K562 (cell line): ENCODE measurements at regions not wholly inside any gene's neighbourhood (a gene's known extent, or its start where the extent isn't known, plus 50 kb on each side); places are given as distances from the start of the nearest gene placed in this dataset.

Experiments used
- ATAC-seq: fragments of 200-7000 bp; cut with Tn5 transposase; 3 replicates; pipeline ENCODE4 v1.9.1; 2020; ENCODE audit warnings: moderate library complexity
- BruUV-seq: library from RNA; stranded (reverse); fragments of 400-500 nt; replicated peaks from 2 replicates; lab custom pipeline; 2021; lab: Mats Ljungman, UMichigan
- CTCF ChIA-PET: fragments of 300-600 bp; formaldehyde crosslinking; extraction: SDS; loops from one replicate; lab custom pipeline; 2021; ENCODE audit warnings: low intra/inter-chr PET ratio; lab: Yijun Ruan, JAX
- POLR2A ChIA-PET: fragments of 300-600, 350-650 bp; sonication (Branson Sonifier 250); formaldehyde crosslinking; extraction: SDS; loops from one replicate; lab custom pipeline; 2021; ENCODE audit warnings: antibody characterized with exemption, inconsistent platforms; lab: Yijun Ruan, JAX
- DNase-seq, 4 experiments: peaks; one replicate each; pipeline versions ENCODE4 v3.0.0 to v3.0.0-alpha.2; 2011 to 2018; ENCODE audit warnings: low spot score in 3 of 4, mixed read lengths in 3 of 4; ENCODE audit errors: extremely low read depth in 1 of 4
- FAIRE-seq: peaks from 2 replicates; lab custom pipeline; 2011; peaks lifted over from hg19 to GRCh38; lab: Jason Lieb, UNC
- H2AFZ ChIP-seq: 2 replicates; pipeline ENCODE4 v1.6.0; 2011; ENCODE audit warnings: low read depth, low read length, control low read depth, inconsistent platforms
- H3K27ac ChIP-seq: fragments of 200-600 bp; 3 replicates; pipeline ENCODE4 v1.8.0; 2011; ENCODE audit warnings: low read depth, mild to moderate bottlenecking, control low read depth, inconsistent platforms, low read length, moderate library complexity, mixed read lengths; ENCODE audit errors: extremely low read depth
- H3K27me3 ChIP-seq, 2 experiments: fragments of 300-600 bp in 1 of 2; 2 replicates in 1 of 2; 3 replicates in 1 of 2; pipeline versions ENCODE4 v1.6.0 to v1.8.0; 2011; ENCODE audit warnings: inconsistent platforms in 2 of 2, low read length in 2 of 2, mild to moderate bottlenecking in 1 of 2, mixed read lengths in 1 of 2, moderate library complexity in 1 of 2; ENCODE audit not compliant: control insufficient read depth in 2 of 2, insufficient read depth in 2 of 2
- H3K36me3 ChIP-seq: fragments of 300-600 bp; 3 replicates; pipeline ENCODE4 v1.8.0; 2011; ENCODE audit warnings: mild to moderate bottlenecking, low read length, inconsistent platforms; ENCODE audit not compliant: control insufficient read depth, insufficient read depth
- H3K4me1 ChIP-seq, 2 experiments: fragments of 200-600 bp in 1 of 2; replicated peaks in 1 of 2; 2 replicates in 1 of 2; 3 replicates in 1 of 2; pipeline versions ENCODE4 v1.5.1 to v1.8.0; 2011; ENCODE audit warnings: inconsistent platforms in 2 of 2, low read length in 2 of 2, mild to moderate bottlenecking in 1 of 2, mixed read lengths in 1 of 2, moderate library complexity in 1 of 2; ENCODE audit not compliant: control insufficient read depth in 2 of 2, insufficient read depth in 2 of 2
- H3K4me2 ChIP-seq: 2 replicates; pipeline ENCODE4 v1.6.1; 2011; ENCODE audit warnings: low read length, control low read depth, inconsistent platforms, mixed read lengths; ENCODE audit not compliant: insufficient read depth
- H3K4me3 ChIP-seq: fragments of 200-600 bp; sonication (generic), shearing (Covaris generic); 2 replicates; pipeline ENCODE4 v1.5.1; 2016; ENCODE audit warnings: control low read depth, inconsistent platforms
- H3K79me2 ChIP-seq: fragments of 200-600 bp; 3 replicates; pipeline ENCODE4 v1.8.0; 2011; ENCODE audit warnings: low read length, inconsistent platforms; ENCODE audit not compliant: control insufficient read depth, insufficient read depth
- H3K9ac ChIP-seq, 2 experiments: 2 replicates each; pipeline versions ENCODE4 v1.6.0 to v1.6.1; 2011; ENCODE audit warnings: low read depth in 2 of 2, low read length in 2 of 2, control low read depth in 1 of 2, inconsistent platforms in 1 of 2, mild to moderate bottlenecking in 1 of 2, mixed read lengths in 1 of 2; ENCODE audit not compliant: insufficient read depth in 1 of 2
- H3K9me1 ChIP-seq: one replicate; pipeline ENCODE4 v1.6.0; 2011; ENCODE audit warnings: inconsistent platforms, mild to moderate bottlenecking, low read length, moderate library complexity; ENCODE audit not compliant: control insufficient read depth, insufficient read depth
- H3K9me3 ChIP-seq: replicated peaks from 2 replicates; pipeline ENCODE4 v1.5.1; 2011; ENCODE audit warnings: low read depth, low read length, inconsistent platforms; ENCODE audit not compliant: control insufficient read depth, insufficient read depth
- H4K20me1 ChIP-seq: replicated peaks from 2 replicates; pipeline ENCODE4 v1.6.1; 2011; ENCODE audit warnings: low read length, inconsistent platforms, mixed read lengths; ENCODE audit not compliant: control insufficient read depth, insufficient read depth
- BRD9 ChIP-seq: fragments of 450-650 bp; IDR thresholded peaks from 2 replicates; pipeline ENCODE4 v1.6.1; 2018; ENCODE audit warnings: low read depth; ENCODE audit not compliant: partially characterized antibody
- HDAC6 ChIP-seq: IDR thresholded peaks from 2 replicates; pipeline ENCODE4 v1.6.1; 2012; ENCODE audit warnings: low read depth, mild to moderate bottlenecking, control low read depth, inconsistent platforms, low read length, moderate library complexity
- JUNB ChIP-seq: fragments of 450-650 bp; formaldehyde crosslinking; conservative IDR thresholded peaks from 2 replicates; pipeline ENCODE4 v1.4.0; 2020; ENCODE audit warnings: mild to moderate bottlenecking
- KDM1A ChIP-seq, 2 experiments: fragments of 450-650 bp; IDR thresholded peaks; 2 replicates each; pipeline ENCODE4 v1.6.1; 2016; ENCODE audit warnings: mild to moderate bottlenecking in 2 of 2
- KDM5B ChIP-seq: fragments of 200-600 bp; sonication (generic); IDR thresholded peaks from 2 replicates; pipeline ENCODE4 v1.6.1; 2012; ENCODE audit warnings: low read depth, mild to moderate bottlenecking, moderate library complexity, low read length, control low read depth, inconsistent platforms; ENCODE audit not compliant: insufficient replicate concordance
- MTA2 ChIP-seq: fragments of 450-650 bp; IDR thresholded peaks from 2 replicates; pipeline ENCODE4 v1.6.1; 2016; ENCODE audit warnings: low read depth
- PBX2 ChIP-seq, 2 experiments: IDR thresholded peaks in 1 of 2; conservative IDR thresholded peaks in 1 of 2; 2 replicates each; pipeline ENCODE4 v1.6.1; 2016; ENCODE audit warnings: low read depth in 2 of 2, mild to moderate bottlenecking in 1 of 2, missing compliant biosample characterization in 1 of 2, missing genetic modification characterization in 1 of 2, moderate library complexity in 1 of 2
- RBBP5 ChIP-seq: fragments of 200-600 bp; sonication (generic); IDR thresholded peaks from 2 replicates; pipeline ENCODE4 v1.6.1; 2012; ENCODE audit warnings: borderline replicate concordance, mild to moderate bottlenecking, low read length, control low read depth, inconsistent platforms; ENCODE audit not compliant: insufficient read depth, poor library complexity, severe bottlenecking
- RBM25 ChIP-seq: fragments of 200-400 bp; formaldehyde crosslinking; IDR thresholded peaks from 2 replicates; pipeline ENCODE4 v1.6.1; 2018; ENCODE audit warnings: low read length, low read depth, moderate library complexity; ENCODE audit not compliant: severe bottlenecking
- RBM39 ChIP-seq: fragments of 200-400 bp; formaldehyde crosslinking; optimal IDR thresholded peaks from 2 replicates; pipeline ENCODE3; 2018; ENCODE audit warnings: low read depth, low read length
- TAL1 ChIP-seq: fragments of 450-650 bp; IDR thresholded peaks from 2 replicates; pipeline ENCODE4 v1.6.1; 2016; ENCODE audit warnings: mild to moderate bottlenecking
- ZFP36 ChIP-seq: fragments of 150-350 bp; IDR thresholded peaks from 2 replicates; pipeline ENCODE4 v1.6.1; 2018; ENCODE audit warnings: low read length, low read depth; ENCODE audit not compliant: partially characterized antibody
- WGBS: fragments of 100-300 bp; shearing (Covaris generic); methylation state at CpG from one replicate; pipeline ENCODE4 v1.1.6; 2016; ENCODE audit warnings: low coverage, mixed read lengths; ENCODE audit not compliant: insufficient coverage; ENCODE audit errors: missing lambda C conversion rate; 5-methylcytosine and 5-hydroxymethylcytosine counted together
- in situ Hi-C: fragments of 300-500 bp; cut with MboI; formaldehyde crosslinking; loops from 4 replicates; pipeline ENCODE4 v1.15.0; 2018; ENCODE audit warnings: inconsistent platforms, mixed read lengths
- intact Hi-C: fragments of 100-400 bp; cut with micrococcal nuclease; formaldehyde crosslinking; loops from 2 replicates; pipeline ENCODE4 v1.14.2; 2022

- ChIA-PET POLR2A (no interaction called here), CTCF (no interaction called here)
- Histone ChIP-seq H3K9me3 (no peaks in the 10 kb centered on the region), H3K4me1 (peaks cover 22 to 24% of the 10 kb centered on the region in 2 experiments; a peak in 4 of 5 replicates), H3K4me3 (no peak overlapping the region), H3K27me3 (no peaks in the 10 kb centered on the region), H3K9me1 (no peaks in the 10 kb centered on the region), H3K27ac (no peak overlapping the region), H3K9ac (no peak overlapping the region), H2AFZ (no peak overlapping the region), H3K36me3 (no peaks in the 10 kb centered on the region), H4K20me1 (no peaks in the 10 kb centered on the region), H3K79me2 (peaks cover 5% of the 10 kb centered on the region; the same call in 1 of the 3 replicates), H3K4me2 (no peak overlapping the region)
- intact Hi-C loops = no loop called here
- no TSS peak for BruUV-seq
- in situ Hi-C loops = no loop called here
- FAIRE-seq (no peak), ATAC-seq (no peak), DNase-seq (no peak)
- WGBS = 13% methylated on average over 2 of the region's 2 CpGs
- TF ChIP-seq PBX2 (CRISPR knock-in tag; IDR thresholded peaks at IDR 0.05; ENCODE audit: low read depth) = no peak
- TF ChIP-seq PBX2 (tag; conservative IDR thresholded peaks at IDR 0.05; ENCODE audit: low read depth) = no peak
- TF ChIP-seq ZFP36 = peak; percentile 41
- TF ChIP-seq KDM1A (IDR thresholded peaks at IDR 0.05) = peak; percentile 14 to 56; a peak in 2 of 4 replicates
- no peak for TF ChIP-seq RBM39
- TF ChIP-seq JUNB (CRISPR knock-in tag) = no peak
- TF ChIP-seq KDM5B = no peak
- TF ChIP-seq BRD9 = no peak
- TF ChIP-seq RBBP5 = no peak
- peak; percentile 72 for TF ChIP-seq RBM25
- no peak for TF ChIP-seq TAL1
- no peak for TF ChIP-seq HDAC6
- no peak for TF ChIP-seq MTA2
These were observed 135.7 kb upstream of the PITX1 start for GRCh38 chr5:135169753-135170152.
